ENCODE measurements at regions not wholly inside any gene's neighbourhood (a gene's known extent, or its start where the extent isn't known, plus 50 kb on each side); places are given as distances from the start of the nearest gene placed in this dataset.
"Not testable (repeated sequence)": the region's sequence is repeated elsewhere in the genome, so short reads cannot be mapped to it uniquely, and the experiment has no call there.

DNA sequence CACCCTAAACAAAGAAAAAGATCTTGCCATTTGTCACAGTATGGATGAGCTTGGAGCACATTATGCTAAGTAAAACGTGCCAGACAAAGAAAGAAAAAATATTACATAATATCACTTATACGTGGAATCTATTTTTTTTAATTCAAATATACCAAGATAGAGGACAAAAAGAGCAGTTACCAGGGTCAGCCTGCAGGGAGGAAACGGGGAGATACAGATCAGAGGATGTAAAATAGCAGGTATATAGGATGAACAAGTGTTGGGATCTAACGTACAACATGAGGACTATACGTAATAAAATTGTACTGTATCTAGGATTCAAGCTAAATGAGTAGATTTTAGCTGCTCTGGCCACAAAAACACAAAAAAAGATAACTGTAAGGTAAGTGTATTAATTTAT, 247.5 kb downstream of the TMEM161B start:
- WGBS (ENCODE audit: insufficient coverage): no CpG with 5 or more reads among the region's 5 CpGs
- Histone ChIP-seq H3K36me3 (ENCODE audit: control insufficient read depth in 2 of 2, extremely low read depth in 1 of 2, insufficient read depth in 1 of 2, low read length in 1 of 2) (no peaks in the 10 kb centered on the region), H3K9me3 (no peaks in the 10 kb centered on the region), H3K27me3 (replicated peaks in 1 of 2; ENCODE audit: control insufficient read depth in 2 of 2, extremely low read depth in 1 of 2, insufficient read depth in 2 of 2, low read length in 1 of 2) (no peaks in the 10 kb centered on the region), H3K27ac (ENCODE audit: low read length) (no peak overlapping the region), H3K4me3 (ENCODE audit: control insufficient read depth in 1 of 2, extremely low read depth in 1 of 2, low read length in 1 of 2) (no peak overlapping the region), H3K4me1 (ENCODE audit: control insufficient read depth in 1 of 2, extremely low read depth in 1 of 2, insufficient read depth in 2 of 2, low read length in 2 of 2) (no peaks in the 10 kb centered on the region)
- POLR2A ChIA-PET: no interaction called here
- ATAC-seq (replicated peaks in 1 of 4): no peak
- no peaks in the 10 kb centered on the region for H3K9me3 Mint-ChIP-seq
- no peaks in the 10 kb centered on the region for H3K4me1 Mint-ChIP-seq
- DNase-seq: no peak
- H3K27me3 Mint-ChIP-seq: peaks cover 0 to 5% of the 10 kb centered on the region in 2 donors
- no peaks in the 10 kb centered on the region for H3K36me3 Mint-ChIP-seq
- no peak overlapping the region for H3K4me3 Mint-ChIP-seq
- no peak overlapping the region for H3K27ac Mint-ChIP-seq
- CTCF ChIA-PET: no interaction called here

GRCh38 chr5:88014984-88015383, 253.7 kb downstream of the TMEM161B start:
- WGBS (ENCODE audit: insufficient coverage): 38% methylated on average over 2 of the region's 7 CpGs
- H3K9me3 ChIP-seq; H3K4me3 ChIP-seq (ENCODE audit: control insufficient read depth in 1 of 2, extremely low read depth in 1 of 2, low read length in 1 of 2); H3K36me3 Mint-ChIP-seq; H3K27me3 Mint-ChIP-seq; CTCF ChIA-PET; POLR2A ChIA-PET; DNase-seq; ATAC-seq (replicated peaks in 1 of 4); H3K9me3 Mint-ChIP-seq; H3K27me3 ChIP-seq (replicated peaks in 1 of 2; ENCODE audit: control insufficient read depth in 2 of 2, extremely low read depth in 1 of 2, insufficient read depth in 2 of 2, low read length in 1 of 2); H3K36me3 ChIP-seq (ENCODE audit: control insufficient read depth in 2 of 2, extremely low read depth in 1 of 2, insufficient read depth in 1 of 2, low read length in 1 of 2); H3K27ac Mint-ChIP-seq; H3K4me1 Mint-ChIP-seq; H3K4me3 Mint-ChIP-seq; H3K27ac ChIP-seq (ENCODE audit: low read length); H3K4me1 ChIP-seq (ENCODE audit: control insufficient read depth in 1 of 2, extremely low read depth in 1 of 2, insufficient read depth in 2 of 2, low read length in 2 of 2): not testable (repeated sequence)

- CTCF ChIA-PET: no interaction called here
- Histone ChIP-seq H3K36me3 (ENCODE audit: control insufficient read depth in 2 of 2, extremely low read depth in 1 of 2, insufficient read depth in 1 of 2, low read length in 1 of 2) (no peaks in the 10 kb centered on the region), H3K9me3 (no peaks in the 10 kb centered on the region), H3K4me3 (ENCODE audit: control insufficient read depth in 1 of 2, extremely low read depth in 1 of 2, low read length in 1 of 2) (no peak overlapping the region), H3K27ac (ENCODE audit: low read length) (no peak overlapping the region), H3K4me1 (ENCODE audit: control insufficient read depth in 1 of 2, extremely low read depth in 1 of 2, insufficient read depth in 2 of 2, low read length in 2 of 2) (no peaks in the 10 kb centered on the region), H3K27me3 (replicated peaks in 1 of 2; ENCODE audit: control insufficient read depth in 2 of 2, extremely low read depth in 1 of 2, insufficient read depth in 2 of 2, low read length in 1 of 2) (no peaks in the 10 kb centered on the region)
- H3K4me1 Mint-ChIP-seq: no peaks in the 10 kb centered on the region
- no peak overlapping the region for H3K4me3 Mint-ChIP-seq
- no peaks in the 10 kb centered on the region for H3K36me3 Mint-ChIP-seq
- no peak overlapping the region for H3K27ac Mint-ChIP-seq
- H3K9me3 Mint-ChIP-seq: peaks cover 3 to 15% (median 4%) of the 10 kb centered on the region in 3 donors
- ATAC-seq (replicated peaks in 1 of 4): no peak
- H3K27me3 Mint-ChIP-seq: no peaks in the 10 kb centered on the region
- POLR2A ChIA-PET: no interaction called here
- no peak for DNase-seq
- WGBS (ENCODE audit: insufficient coverage): 84% methylated on average over 3 of the region's 5 CpGs
Measured at GRCh38 chr5:88000877-88001276, 267.8 kb downstream of the TMEM161B start.

DNA sequence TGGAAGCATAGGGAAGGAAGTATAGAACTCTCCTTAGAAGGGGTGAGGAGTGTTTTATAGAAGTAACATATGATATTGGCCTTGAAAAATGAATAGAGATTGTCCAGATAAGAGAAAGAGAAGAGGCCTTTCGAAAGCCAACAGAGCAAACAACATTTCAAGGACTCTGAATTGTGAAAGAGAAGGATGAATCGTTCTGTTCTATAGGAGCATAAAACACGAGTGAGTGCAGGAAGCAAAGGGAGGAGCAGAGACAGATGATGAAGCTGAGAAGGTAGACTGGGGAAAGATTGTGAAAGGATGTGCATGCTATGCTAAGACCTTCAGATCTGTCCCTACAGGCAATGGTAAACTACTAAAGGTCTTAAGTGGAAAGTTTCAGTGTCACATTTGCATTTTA, 271.0 kb downstream of the TMEM161B start:
- Histone ChIP-seq H3K27me3 (replicated peaks in 1 of 2; ENCODE audit: control insufficient read depth in 2 of 2, extremely low read depth in 1 of 2, insufficient read depth in 2 of 2, low read length in 1 of 2) (no peaks in the 10 kb centered on the region), H3K27ac (ENCODE audit: low read length) (no peak overlapping the region), H3K36me3 (ENCODE audit: control insufficient read depth in 2 of 2, extremely low read depth in 1 of 2, insufficient read depth in 1 of 2, low read length in 1 of 2) (no peaks in the 10 kb centered on the region), H3K4me1 (ENCODE audit: control insufficient read depth in 1 of 2, extremely low read depth in 1 of 2, insufficient read depth in 2 of 2, low read length in 2 of 2) (no peaks in the 10 kb centered on the region), H3K4me3 (ENCODE audit: control insufficient read depth in 1 of 2, extremely low read depth in 1 of 2, low read length in 1 of 2) (no peak overlapping the region), H3K9me3 (no peaks in the 10 kb centered on the region)
- Mint-ChIP-seq H3K27me3 (no peaks in the 10 kb centered on the region), H3K27ac (no peak overlapping the region), H3K4me1 (no peaks in the 10 kb centered on the region), H3K9me3 (peaks cover 3 to 15% (median 5%) of the 10 kb centered on the region in 3 donors), H3K4me3 (no peak overlapping the region), H3K36me3 (no peaks in the 10 kb centered on the region)
- POLR2A ChIA-PET: no interaction called here
- CTCF ChIA-PET: no interaction called here
- ATAC-seq (replicated peaks in 1 of 4) (no peak), DNase-seq (no peak)
- 58% methylated on average over 3 of the region's 3 CpGs for WGBS (ENCODE audit: insufficient coverage)

GRCh38 chr5:87966213-87966612, 302.4 kb downstream of the TMEM161B start:
- no peak for ATAC-seq (replicated peaks in 1 of 4)
- Mint-ChIP-seq H3K9me3 (no peaks in the 10 kb centered on the region), H3K27ac (no peak overlapping the region), H3K4me3 (no peak overlapping the region), H3K4me1 (no peaks in the 10 kb centered on the region), H3K27me3 (no peaks in the 10 kb centered on the region), H3K36me3 (no peaks in the 10 kb centered on the region)
- Histone ChIP-seq H3K27me3 (replicated peaks in 1 of 2; ENCODE audit: control insufficient read depth in 2 of 2, extremely low read depth in 1 of 2, insufficient read depth in 2 of 2, low read length in 1 of 2) (no peaks in the 10 kb centered on the region), H3K36me3 (ENCODE audit: control insufficient read depth in 2 of 2, extremely low read depth in 1 of 2, insufficient read depth in 1 of 2, low read length in 1 of 2) (no peaks in the 10 kb centered on the region), H3K9me3 (no peaks in the 10 kb centered on the region), H3K4me1 (ENCODE audit: control insufficient read depth in 1 of 2, extremely low read depth in 1 of 2, insufficient read depth in 2 of 2, low read length in 2 of 2) (no peaks in the 10 kb centered on the region), H3K4me3 (ENCODE audit: control insufficient read depth in 1 of 2, extremely low read depth in 1 of 2, low read length in 1 of 2) (no peak overlapping the region), H3K27ac (ENCODE audit: low read length) (no peak overlapping the region)
- ChIA-PET CTCF (no interaction called here), POLR2A (no interaction called here)
- DNase-seq: no peak
- WGBS (ENCODE audit: insufficient coverage): 17% methylated on average over 1 of the region's 2 CpGs

- DNase-seq: no peak
- Histone ChIP-seq H3K36me3 (ENCODE audit: control insufficient read depth in 2 of 2, extremely low read depth in 1 of 2, insufficient read depth in 1 of 2, low read length in 1 of 2) (no peaks in the 10 kb centered on the region), H3K27ac (ENCODE audit: low read length) (no peak overlapping the region), H3K27me3 (replicated peaks in 1 of 2; ENCODE audit: control insufficient read depth in 2 of 2, extremely low read depth in 1 of 2, insufficient read depth in 2 of 2, low read length in 1 of 2) (no peaks in the 10 kb centered on the region), H3K4me1 (ENCODE audit: control insufficient read depth in 1 of 2, extremely low read depth in 1 of 2, insufficient read depth in 2 of 2, low read length in 2 of 2) (no peaks in the 10 kb centered on the region), H3K4me3 (ENCODE audit: control insufficient read depth in 1 of 2, extremely low read depth in 1 of 2, low read length in 1 of 2) (no peak overlapping the region), H3K9me3 (no peaks in the 10 kb centered on the region)
- no peak for ATAC-seq (replicated peaks in 1 of 4)
- H3K36me3 Mint-ChIP-seq: no peaks in the 10 kb centered on the region
- no peak overlapping the region for H3K27ac Mint-ChIP-seq
- H3K27me3 Mint-ChIP-seq: no peaks in the 10 kb centered on the region
- H3K9me3 Mint-ChIP-seq: no peaks in the 10 kb centered on the region
- H3K4me3 Mint-ChIP-seq: no peak overlapping the region
- ChIA-PET CTCF (no interaction called here), POLR2A (interaction anchor here in 1 of 2 donors (0.5 kb wide), 1 partner anchor 11 kb away, joined by 4 read pairs; no protein-coding TSS in a partner anchor)
- no peaks in the 10 kb centered on the region for H3K4me1 Mint-ChIP-seq
Measured at GRCh38 chr5:87954121-87954520, 314.5 kb downstream of the TMEM161B start.

GRCh38 chr5:87951661-87952060, 317.0 kb downstream of the TMEM161B start:
- ChIA-PET POLR2A (no interaction called here), CTCF (no interaction called here)
- Mint-ChIP-seq H3K4me3 (no peak overlapping the region), H3K27me3 (no peaks in the 10 kb centered on the region), H3K27ac (no peak overlapping the region), H3K36me3 (no peaks in the 10 kb centered on the region), H3K9me3 (no peaks in the 10 kb centered on the region), H3K4me1 (no peaks in the 10 kb centered on the region)
- H3K27ac ChIP-seq (ENCODE audit: low read length): no peak overlapping the region
- H3K4me1 ChIP-seq (ENCODE audit: control insufficient read depth in 1 of 2, extremely low read depth in 1 of 2, insufficient read depth in 2 of 2, low read length in 2 of 2): no peaks in the 10 kb centered on the region
- H3K9me3 ChIP-seq: no peaks in the 10 kb centered on the region
- H3K27me3 ChIP-seq (replicated peaks in 1 of 2; ENCODE audit: control insufficient read depth in 2 of 2, extremely low read depth in 1 of 2, insufficient read depth in 2 of 2, low read length in 1 of 2): no peaks in the 10 kb centered on the region
- DNase-seq (no peak), ATAC-seq (replicated peaks in 1 of 4) (no peak)
- no CpG with 5 or more reads among the region's 1 CpG for WGBS (ENCODE audit: insufficient coverage)
- no peaks in the 10 kb centered on the region for H3K36me3 ChIP-seq (ENCODE audit: control insufficient read depth in 2 of 2, extremely low read depth in 1 of 2, insufficient read depth in 1 of 2, low read length in 1 of 2)
- no peak overlapping the region for H3K4me3 ChIP-seq (ENCODE audit: control insufficient read depth in 1 of 2, extremely low read depth in 1 of 2, low read length in 1 of 2)
